ENCODE measurements at regions not wholly inside any gene's neighbourhood (a gene's known extent, or its start where the extent isn't known, plus 50 kb on each side); places are given as distances from the start of the nearest gene placed in this dataset.

- TF ChIP-seq PRMT5 (CRISPR knock-in tag; IDR thresholded peaks at IDR 0.05) (no peak), ARID2 (IDR thresholded peaks at IDR 0.05) (no peak), ERF (CRISPR knock-in tag; IDR thresholded peaks at IDR 0.05) (no peak), ZNF431 (CRISPR knock-in tag; IDR thresholded peaks at IDR 0.05) (no peak), PATZ1 (CRISPR knock-in tag; IDR thresholded peaks at IDR 0.05; ENCODE audit: borderline replicate concordance) (no peak), ZNF3 (CRISPR knock-in tag; IDR thresholded peaks at IDR 0.05) (no peak), POLR2A (conservative IDR thresholded peaks at IDR 0.05) (no peak)
Measured at GRCh38 chrX:5490786-5491563, 737.7 kb downstream of the NLGN4X start (continued).

GRCh38 chrX:5474282-5474681 is 754.4 kb downstream of the NLGN4X start:
- FAIRE-seq (no peak), DNase-seq (ENCODE audit: extremely low read depth in 1 of 4, low spot score in 3 of 4) (no peak), ATAC-seq (no peak)
- no peak overlapping the region for H3K4me2 ChIP-seq (ENCODE audit: insufficient read depth, low read length)
- POLR2A ChIA-PET: no interaction called here
- no peaks in the 10 kb centered on the region for H4K20me1 ChIP-seq (replicated peaks; ENCODE audit: control insufficient read depth, insufficient read depth, low read length)
- no peaks in the 10 kb centered on the region for H3K79me2 ChIP-seq (ENCODE audit: control insufficient read depth, insufficient read depth, low read length)
- no peak overlapping the region for H3K9ac ChIP-seq (ENCODE audit: insufficient read depth in 1 of 2, low read depth in 2 of 2, low read length in 2 of 2)
- no peaks in the 10 kb centered on the region for H3K27me3 ChIP-seq (ENCODE audit: control insufficient read depth in 2 of 2, insufficient read depth in 2 of 2, low read length in 2 of 2)
- H3K4me3 ChIP-seq: no peak overlapping the region
- H3K4me1 ChIP-seq (replicated peaks in 1 of 2; ENCODE audit: control insufficient read depth in 2 of 2, insufficient read depth in 2 of 2, low read length in 2 of 2): no peaks in the 10 kb centered on the region
- in situ Hi-C loops (cut with MboI) (no loop called here), intact Hi-C loops (cut with micrococcal nuclease) (no loop called here)
- H3K9me1 ChIP-seq (ENCODE audit: control insufficient read depth, insufficient read depth, low read length): no peaks in the 10 kb centered on the region
- H3K9me3 ChIP-seq (replicated peaks; ENCODE audit: control insufficient read depth, insufficient read depth, low read depth, low read length): no peaks in the 10 kb centered on the region
- no peaks in the 10 kb centered on the region for H3K36me3 ChIP-seq (ENCODE audit: control insufficient read depth, insufficient read depth, low read length)
- CTCF ChIA-PET (ENCODE audit: low intra/inter-chr PET ratio): no interaction called here
- BruUV-seq (replicated peaks): no TSS peak
- WGBS (ENCODE audit: insufficient coverage, low coverage, missing lambda C conversion rate): 5% methylated on average over 3 of the region's 4 CpGs
- no peak overlapping the region for H2AFZ ChIP-seq (ENCODE audit: low read depth, low read length)
- no peak overlapping the region for H3K27ac ChIP-seq (ENCODE audit: extremely low read depth, low read depth, low read length)
- no peak for TF ChIP-seq PRPF4 (IDR thresholded peaks at IDR 0.05; ENCODE audit: insufficient read depth, low read depth, low read length, poor library complexity, severe bottlenecking)
- no peak for TF ChIP-seq ZNF263 (CRISPR knock-in tag; IDR thresholded peaks at IDR 0.05; ENCODE audit: borderline replicate concordance)
- TF ChIP-seq JUN (IDR thresholded peaks at IDR 0.05; ENCODE audit: borderline replicate concordance, low read depth, low read length): no peak
- no peak for TF ChIP-seq JUN (CRISPR knock-in tag; IDR thresholded peaks at IDR 0.05; ENCODE audit: borderline replicate concordance)
- peak in 1 of 2 experiments; percentile 67; a peak in 2 of 4 replicates for TF ChIP-seq MLLT1 (IDR thresholded peaks at IDR 0.05)
- no peak for TF ChIP-seq SMARCB1 (IDR thresholded peaks at IDR 0.05; ENCODE audit: insufficient read length, low read depth)
- TF ChIP-seq DDX20 (tag; IDR thresholded peaks at IDR 0.05; ENCODE audit: low read depth): no peak
- TF ChIP-seq ILF3 (IDR thresholded peaks at IDR 0.05; ENCODE audit: borderline replicate concordance): no peak
- no peak for TF ChIP-seq CEBPB (tag; IDR thresholded peaks at IDR 0.05)
- TF ChIP-seq DACH1 (IDR thresholded peaks at IDR 0.05; ENCODE audit: partially characterized antibody): no peak
- no peak for TF ChIP-seq ZNF507 (tag; conservative IDR thresholded peaks at IDR 0.05)
- no peak for TF ChIP-seq BMI1 (IDR thresholded peaks at IDR 0.05; ENCODE audit: low read length)
- no peak for TF ChIP-seq ARID2 (IDR thresholded peaks at IDR 0.05)
- TF ChIP-seq FIP1L1 (IDR thresholded peaks at IDR 0.05; ENCODE audit: low read depth, low read length, poor library complexity, severe bottlenecking): no peak
- TF ChIP-seq ZNF584 (CRISPR knock-in tag; IDR thresholded peaks at IDR 0.05; ENCODE audit: low read depth): no peak
